ENCODE measurements at regions not wholly inside any gene's neighbourhood (a gene's known extent, or its start where the extent isn't known, plus 50 kb on each side); places are given as distances from the start of the nearest gene placed in this dataset.

DNA sequence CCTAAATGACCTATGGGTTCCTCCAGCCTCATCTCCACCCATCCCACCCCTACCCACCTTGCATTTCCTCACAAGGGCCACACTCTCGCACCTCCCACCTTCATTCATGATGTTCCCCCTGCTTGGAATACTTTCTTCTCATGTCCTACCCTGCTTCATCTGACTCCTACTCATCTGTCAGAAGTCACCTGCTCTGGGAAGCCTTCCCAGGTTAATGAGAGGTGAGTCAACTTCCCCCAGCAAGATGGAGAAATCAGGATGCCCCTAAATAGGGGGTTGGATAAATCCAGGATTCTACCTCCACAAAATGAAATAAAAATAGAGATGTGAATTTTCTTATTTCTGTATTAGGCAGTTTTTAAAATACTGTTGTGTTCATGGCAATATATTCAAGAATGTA, 51.0 kb upstream of the WSB1 start:
- TF ChIP-seq, protein P1, sequence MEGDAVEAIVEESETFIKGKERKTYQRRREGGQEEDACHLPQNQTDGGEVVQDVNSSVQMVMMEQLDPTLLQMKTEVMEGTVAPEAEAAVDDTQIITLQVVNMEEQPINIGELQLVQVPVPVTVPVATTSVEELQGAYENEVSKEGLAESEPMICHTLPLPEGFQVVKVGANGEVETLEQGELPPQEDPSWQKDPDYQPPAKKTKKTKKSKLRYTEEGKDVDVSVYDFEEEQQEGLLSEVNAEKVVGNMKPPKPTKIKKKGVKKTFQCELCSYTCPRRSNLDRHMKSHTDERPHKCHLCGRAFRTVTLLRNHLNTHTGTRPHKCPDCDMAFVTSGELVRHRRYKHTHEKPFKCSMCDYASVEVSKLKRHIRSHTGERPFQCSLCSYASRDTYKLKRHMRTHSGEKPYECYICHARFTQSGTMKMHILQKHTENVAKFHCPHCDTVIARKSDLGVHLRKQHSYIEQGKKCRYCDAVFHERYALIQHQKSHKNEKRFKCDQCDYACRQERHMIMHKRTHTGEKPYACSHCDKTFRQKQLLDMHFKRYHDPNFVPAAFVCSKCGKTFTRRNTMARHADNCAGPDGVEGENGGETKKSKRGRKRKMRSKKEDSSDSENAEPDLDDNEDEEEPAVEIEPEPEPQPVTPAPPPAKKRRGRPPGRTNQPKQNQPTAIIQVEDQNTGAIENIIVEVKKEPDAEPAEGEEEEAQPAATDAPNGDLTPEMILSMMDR (IDR thresholded peaks at IDR 0.05) = no peak
- no peak for TF ChIP-seq POLR2A (IDR thresholded peaks at IDR 0.05)
- no peak for TF ChIP-seq EP300 (IDR thresholded peaks at IDR 0.05)

Data from ovary (tissue), 3 donors.